K562 (cell line): ENCODE measurements at regions not wholly inside any gene's neighbourhood (a gene's known extent, or its start where the extent isn't known, plus 50 kb on each side); places are given as distances from the start of the nearest gene placed in this dataset.

Experiments
- ATAC-seq: fragments of 200-7000 bp; cut with Tn5 transposase; 3 replicates; pipeline ENCODE4 v1.9.1; 2020; ENCODE audit warnings: moderate library complexity
- BruUV-seq: library from RNA; stranded (reverse); fragments of 400-500 nt; replicated peaks from 2 replicates; lab custom pipeline; 2021; lab: Mats Ljungman, UMichigan
- CTCF ChIA-PET: fragments of 300-600 bp; formaldehyde crosslinking; extraction: SDS; loops from one replicate; lab custom pipeline; 2021; ENCODE audit warnings: low intra/inter-chr PET ratio; lab: Yijun Ruan, JAX
- POLR2A ChIA-PET: fragments of 300-600, 350-650 bp; sonication (Branson Sonifier 250); formaldehyde crosslinking; extraction: SDS; loops from one replicate; lab custom pipeline; 2021; ENCODE audit warnings: antibody characterized with exemption, inconsistent platforms; lab: Yijun Ruan, JAX
- DNase-seq, 4 experiments: peaks; one replicate each; pipeline versions ENCODE4 v3.0.0 to v3.0.0-alpha.2; 2011 to 2018; ENCODE audit warnings: low spot score in 3 of 4, mixed read lengths in 3 of 4; ENCODE audit errors: extremely low read depth in 1 of 4
- FAIRE-seq: peaks from 2 replicates; lab custom pipeline; 2011; peaks lifted over from hg19 to GRCh38; lab: Jason Lieb, UNC
- H2AFZ ChIP-seq: 2 replicates; pipeline ENCODE4 v1.6.0; 2011; ENCODE audit warnings: low read depth, low read length, control low read depth, inconsistent platforms
- H3K27ac ChIP-seq: fragments of 200-600 bp; 3 replicates; pipeline ENCODE4 v1.8.0; 2011; ENCODE audit warnings: low read depth, mild to moderate bottlenecking, control low read depth, inconsistent platforms, low read length, moderate library complexity, mixed read lengths; ENCODE audit errors: extremely low read depth
- H3K27me3 ChIP-seq, 2 experiments: fragments of 300-600 bp in 1 of 2; 2 replicates in 1 of 2; 3 replicates in 1 of 2; pipeline versions ENCODE4 v1.6.0 to v1.8.0; 2011; ENCODE audit warnings: inconsistent platforms in 2 of 2, low read length in 2 of 2, mild to moderate bottlenecking in 1 of 2, mixed read lengths in 1 of 2, moderate library complexity in 1 of 2; ENCODE audit not compliant: control insufficient read depth in 2 of 2, insufficient read depth in 2 of 2
- H3K36me3 ChIP-seq: fragments of 300-600 bp; 3 replicates; pipeline ENCODE4 v1.8.0; 2011; ENCODE audit warnings: mild to moderate bottlenecking, low read length, inconsistent platforms; ENCODE audit not compliant: control insufficient read depth, insufficient read depth
- H3K4me1 ChIP-seq, 2 experiments: fragments of 200-600 bp in 1 of 2; replicated peaks in 1 of 2; 2 replicates in 1 of 2; 3 replicates in 1 of 2; pipeline versions ENCODE4 v1.5.1 to v1.8.0; 2011; ENCODE audit warnings: inconsistent platforms in 2 of 2, low read length in 2 of 2, mild to moderate bottlenecking in 1 of 2, mixed read lengths in 1 of 2, moderate library complexity in 1 of 2; ENCODE audit not compliant: control insufficient read depth in 2 of 2, insufficient read depth in 2 of 2
- H3K4me2 ChIP-seq: 2 replicates; pipeline ENCODE4 v1.6.1; 2011; ENCODE audit warnings: low read length, control low read depth, inconsistent platforms, mixed read lengths; ENCODE audit not compliant: insufficient read depth
- H3K4me3 ChIP-seq: fragments of 200-600 bp; sonication (generic), shearing (Covaris generic); 2 replicates; pipeline ENCODE4 v1.5.1; 2016; ENCODE audit warnings: control low read depth, inconsistent platforms
- H3K79me2 ChIP-seq: fragments of 200-600 bp; 3 replicates; pipeline ENCODE4 v1.8.0; 2011; ENCODE audit warnings: low read length, inconsistent platforms; ENCODE audit not compliant: control insufficient read depth, insufficient read depth
- H3K9ac ChIP-seq, 2 experiments: 2 replicates each; pipeline versions ENCODE4 v1.6.0 to v1.6.1; 2011; ENCODE audit warnings: low read depth in 2 of 2, low read length in 2 of 2, control low read depth in 1 of 2, inconsistent platforms in 1 of 2, mild to moderate bottlenecking in 1 of 2, mixed read lengths in 1 of 2; ENCODE audit not compliant: insufficient read depth in 1 of 2
- H3K9me1 ChIP-seq: one replicate; pipeline ENCODE4 v1.6.0; 2011; ENCODE audit warnings: inconsistent platforms, mild to moderate bottlenecking, low read length, moderate library complexity; ENCODE audit not compliant: control insufficient read depth, insufficient read depth
- H3K9me3 ChIP-seq: replicated peaks from 2 replicates; pipeline ENCODE4 v1.5.1; 2011; ENCODE audit warnings: low read depth, low read length, inconsistent platforms; ENCODE audit not compliant: control insufficient read depth, insufficient read depth
- H4K20me1 ChIP-seq: replicated peaks from 2 replicates; pipeline ENCODE4 v1.6.1; 2011; ENCODE audit warnings: low read length, inconsistent platforms, mixed read lengths; ENCODE audit not compliant: control insufficient read depth, insufficient read depth
- CBX8 ChIP-seq: fragments of 200-600 bp; sonication (generic); IDR thresholded peaks from 2 replicates; pipeline ENCODE4 v1.6.1; 2012; ENCODE audit warnings: borderline replicate concordance, mixed run types, low read depth, mild to moderate bottlenecking, moderate library complexity, mixed read lengths, low read length, control low read depth, inconsistent platforms; ENCODE audit not compliant: poor library complexity, severe bottlenecking; ENCODE audit errors: extremely low read depth
- CHD1 ChIP-seq: fragments of 200-600 bp; sonication (generic); IDR thresholded peaks from one replicate; pipeline ENCODE4 v1.6.1; 2012; ENCODE audit warnings: mild to moderate bottlenecking, moderate library complexity, low read length, inconsistent platforms
- E2F3 ChIP-seq: fragments of 250-450 bp; sonication (Bioruptor Pico); IDR thresholded peaks from 2 replicates; pipeline ENCODE4 v1.4.0; 2020; ENCODE audit warnings: mild to moderate bottlenecking
- FIP1L1 ChIP-seq: fragments of 200-400 bp; formaldehyde crosslinking; IDR thresholded peaks from 2 replicates; pipeline ENCODE4 v1.6.1; 2018; ENCODE audit warnings: mild to moderate bottlenecking, low read depth, low read length; ENCODE audit not compliant: poor library complexity, severe bottlenecking
- HEY1 ChIP-seq: fragments of 250-450 bp; sonication (Bioruptor Pico); IDR thresholded peaks from 2 replicates; pipeline ENCODE4 v1.5.0; 2020; ENCODE audit warnings: mild to moderate bottlenecking, moderate library complexity, borderline replicate concordance
- HNRNPUL1 ChIP-seq: fragments of 200-400 bp; formaldehyde crosslinking; IDR thresholded peaks from 2 replicates; pipeline ENCODE4 v1.6.1; 2017; ENCODE audit warnings: low read length
- KLF10 ChIP-seq: fragments of 250-450 bp; sonication (Bioruptor Pico); IDR thresholded peaks from 2 replicates; pipeline ENCODE4 v1.6.1; 2021; ENCODE audit warnings: matching md5 sums
- RAD51 ChIP-seq: fragments of 450-650 bp; IDR thresholded peaks from 2 replicates; pipeline ENCODE4 v1.7.1; 2016; ENCODE audit warnings: low read depth, mild to moderate bottlenecking, borderline replicate concordance
- SNRNP70 ChIP-seq: fragments of 200-400 bp; formaldehyde crosslinking; optimal IDR thresholded peaks from 2 replicates; pipeline ENCODE3; 2017; ENCODE audit warnings: low read depth, low read length
- ZBTB2 ChIP-seq: fragments of 450-650 bp; IDR thresholded peaks from 2 replicates; pipeline ENCODE4 v1.6.1; 2016; ENCODE audit warnings: antibody characterized with exemption
- ZNF354B ChIP-seq: fragments of 250-450 bp; sonication (Bioruptor Pico); IDR thresholded peaks from 2 replicates; pipeline ENCODE4 v1.4.0; 2020
- ZSCAN32 ChIP-seq: fragments of 450-650 bp; formaldehyde crosslinking; IDR thresholded peaks from 2 replicates; pipeline ENCODE4 v1.4.0; 2020; ENCODE audit warnings: mild to moderate bottlenecking, moderate library complexity
- WGBS: fragments of 100-300 bp; shearing (Covaris generic); methylation state at CpG from one replicate; pipeline ENCODE4 v1.1.6; 2016; ENCODE audit warnings: low coverage, mixed read lengths; ENCODE audit not compliant: insufficient coverage; ENCODE audit errors: missing lambda C conversion rate; 5-methylcytosine and 5-hydroxymethylcytosine counted together
- in situ Hi-C: fragments of 300-500 bp; cut with MboI; formaldehyde crosslinking; loops from 4 replicates; pipeline ENCODE4 v1.15.0; 2018; ENCODE audit warnings: inconsistent platforms, mixed read lengths
- intact Hi-C: fragments of 100-400 bp; cut with micrococcal nuclease; formaldehyde crosslinking; loops from 2 replicates; pipeline ENCODE4 v1.14.2; 2022
- TF ChIP-seq, protein P1 (sequence below): IDR thresholded peaks from 3 replicates; pipeline ENCODE4 v1.6.1; 2011; ENCODE audit warnings: borderline replicate concordance, mild to moderate bottlenecking, moderate library complexity; ENCODE audit not compliant: insufficient read length; ENCODE audit errors: extremely low read depth
- TF ChIP-seq, protein P2 (sequence below): sonication (generic); formaldehyde crosslinking; IDR thresholded peaks from 2 replicates; pipeline ENCODE4 v1.8.0; 2022; ENCODE audit warnings: mild to moderate bottlenecking, missing genetic modification reagents, borderline replicate concordance

GRCh38 chr1:222413991-222414549 is 133.8 kb downstream of the HHIPL2 start:
- POLR2A ChIA-PET, result no interaction called here
- Histone ChIP-seq H3K79me2 (no peaks in the 10 kb centered on the region), H3K27me3 (no peaks in the 10 kb centered on the region), H3K4me3 (no peak overlapping the region), H3K4me1 (no peaks in the 10 kb centered on the region), H3K9me3 (no peaks in the 10 kb centered on the region), H4K20me1 (no peaks in the 10 kb centered on the region), H2AFZ (no peak overlapping the region), H3K27ac (no peak overlapping the region), H3K9ac (no peak overlapping the region), H3K9me1 (no peaks in the 10 kb centered on the region), H3K36me3 (no peaks in the 10 kb centered on the region), H3K4me2 (no peak overlapping the region)
- DNase-seq, result no peak
- ATAC-seq, result no peak
- intact Hi-C loops (no loop called here), in situ Hi-C loops (no loop called here)
- CTCF ChIA-PET, result no interaction called here
- WGBS, result 0% methylated on average over 2 of the region's 2 CpGs
- FAIRE-seq, result no peak
- BruUV-seq, result no TSS peak
- no peak for TF ChIP-seq HNRNPUL1
- TF ChIP-seq ZBTB2, result no peak
- no peak for TF ChIP-seq ZNF354B (CRISPR knock-in tag)
- no peak for TF ChIP-seq CHD1
- TF ChIP-seq KLF10 (CRISPR knock-in tag), result no peak
- no peak for TF ChIP-seq ZSCAN32
- TF ChIP-seq E2F3 (CRISPR knock-in tag), result no peak
- no peak for TF ChIP-seq SNRNP70
- no peak for TF ChIP-seq RAD51
- TF ChIP-seq, protein P1, sequence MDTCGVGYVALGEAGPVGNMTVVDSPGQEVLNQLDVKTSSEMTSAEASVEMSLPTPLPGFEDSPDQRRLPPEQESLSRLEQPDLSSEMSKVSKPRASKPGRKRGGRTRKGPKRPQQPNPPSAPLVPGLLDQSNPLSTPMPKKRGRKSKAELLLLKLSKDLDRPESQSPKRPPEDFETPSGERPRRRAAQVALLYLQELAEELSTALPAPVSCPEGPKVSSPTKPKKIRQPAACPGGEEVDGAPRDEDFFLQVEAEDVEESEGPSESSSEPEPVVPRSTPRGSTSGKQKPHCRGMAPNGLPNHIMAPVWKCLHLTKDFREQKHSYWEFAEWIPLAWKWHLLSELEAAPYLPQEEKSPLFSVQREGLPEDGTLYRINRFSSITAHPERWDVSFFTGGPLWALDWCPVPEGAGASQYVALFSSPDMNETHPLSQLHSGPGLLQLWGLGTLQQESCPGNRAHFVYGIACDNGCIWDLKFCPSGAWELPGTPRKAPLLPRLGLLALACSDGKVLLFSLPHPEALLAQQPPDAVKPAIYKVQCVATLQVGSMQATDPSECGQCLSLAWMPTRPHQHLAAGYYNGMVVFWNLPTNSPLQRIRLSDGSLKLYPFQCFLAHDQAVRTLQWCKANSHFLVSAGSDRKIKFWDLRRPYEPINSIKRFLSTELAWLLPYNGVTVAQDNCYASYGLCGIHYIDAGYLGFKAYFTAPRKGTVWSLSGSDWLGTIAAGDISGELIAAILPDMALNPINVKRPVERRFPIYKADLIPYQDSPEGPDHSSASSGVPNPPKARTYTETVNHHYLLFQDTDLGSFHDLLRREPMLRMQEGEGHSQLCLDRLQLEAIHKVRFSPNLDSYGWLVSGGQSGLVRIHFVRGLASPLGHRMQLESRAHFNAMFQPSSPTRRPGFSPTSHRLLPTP, result no peak
- no peak for TF ChIP-seq CBX8
- TF ChIP-seq FIP1L1, result no peak
- TF ChIP-seq, protein P2, sequence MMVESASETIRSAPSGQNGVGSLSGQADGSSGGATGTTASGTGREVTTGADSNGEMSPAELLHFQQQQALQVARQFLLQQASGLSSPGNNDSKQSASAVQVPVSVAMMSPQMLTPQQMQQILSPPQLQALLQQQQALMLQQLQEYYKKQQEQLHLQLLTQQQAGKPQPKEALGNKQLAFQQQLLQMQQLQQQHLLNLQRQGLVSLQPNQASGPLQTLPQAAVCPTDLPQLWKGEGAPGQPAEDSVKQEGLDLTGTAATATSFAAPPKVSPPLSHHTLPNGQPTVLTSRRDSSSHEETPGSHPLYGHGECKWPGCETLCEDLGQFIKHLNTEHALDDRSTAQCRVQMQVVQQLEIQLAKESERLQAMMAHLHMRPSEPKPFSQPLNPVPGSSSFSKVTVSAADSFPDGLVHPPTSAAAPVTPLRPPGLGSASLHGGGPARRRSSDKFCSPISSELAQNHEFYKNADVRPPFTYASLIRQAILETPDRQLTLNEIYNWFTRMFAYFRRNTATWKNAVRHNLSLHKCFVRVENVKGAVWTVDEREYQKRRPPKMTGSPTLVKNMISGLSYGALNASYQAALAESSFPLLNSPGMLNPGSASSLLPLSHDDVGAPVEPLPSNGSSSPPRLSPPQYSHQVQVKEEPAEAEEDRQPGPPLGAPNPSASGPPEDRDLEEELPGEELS (CRISPR knock-in tag), result no peak
- no peak for TF ChIP-seq HEY1 (CRISPR knock-in tag)
